ENCODE measurements at regions not wholly inside any gene's neighbourhood (a gene's known extent, or its start where the extent isn't known, plus 50 kb on each side); places are given as distances from the start of the nearest gene placed in this dataset.

DNA sequence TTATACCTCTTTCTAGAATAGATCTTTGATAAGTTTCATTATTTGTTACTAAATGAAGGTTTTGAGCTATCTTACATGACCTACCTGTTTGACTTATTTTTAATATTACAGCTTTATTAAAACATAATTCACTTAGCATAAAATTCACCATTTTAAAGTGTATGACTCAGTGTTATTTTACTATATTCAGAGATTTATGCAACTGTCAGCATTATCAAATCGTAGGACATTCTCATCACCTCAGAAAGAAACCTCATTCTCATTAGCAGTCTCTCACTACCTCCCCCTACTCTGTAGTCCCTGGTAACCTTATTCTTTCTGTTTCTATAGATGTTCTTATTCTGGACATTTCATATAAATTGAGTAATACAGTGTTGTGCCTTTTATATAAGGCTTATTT, 207.9 kb upstream of the FOXP2 start:
- Histone ChIP-seq H3K9me2 (no peaks in the 10 kb centered on the region), H3K4me2 (no peak overlapping the region), H2AFZ (ENCODE audit: low read depth) (no peak overlapping the region), H3F3A (replicated peaks; ENCODE audit: insufficient read depth) (no peaks in the 10 kb centered on the region), H3K79me2 (ENCODE audit: insufficient read depth) (no peaks in the 10 kb centered on the region), H3K9me3 (no peaks in the 10 kb centered on the region), H3K4me1 (ENCODE audit: control insufficient read depth in 1 of 2, insufficient read depth in 2 of 2, low read depth in 1 of 2, low read length in 1 of 2) (no peaks in the 10 kb centered on the region), H3K27ac (ENCODE audit: low read depth in 2 of 2, low read length in 1 of 2) (no peak overlapping the region), H3K36me3 (replicated peaks in 1 of 2; ENCODE audit: control insufficient read depth in 1 of 2, insufficient read depth in 2 of 2, low read length in 1 of 2) (no peaks in the 10 kb centered on the region), H3K9ac (no peak overlapping the region), H4K20me1 (ENCODE audit: insufficient read depth) (no peaks in the 10 kb centered on the region), H3K4me3 (ENCODE audit: low read depth in 2 of 2, low read length in 1 of 2) (no peak overlapping the region), H3K27me3 (ENCODE audit: insufficient read depth) (peaks cover 10% of the 10 kb centered on the region; the same call in 1 of the 2 replicates)
- no peak for DNase-seq
- ChIA-PET CTCF (interaction anchor here (0.6 kb wide), 1 partner anchor 12 kb away, joined by 3 read pairs; no protein-coding TSS in a partner anchor), POLR2A (no interaction called here)
- TF ChIP-seq MEF2A (IDR thresholded peaks at IDR 0.05; ENCODE audit: borderline replicate concordance, low read depth) (no peak), TAF1 (IDR thresholded peaks at IDR 0.05; ENCODE audit: borderline replicate concordance, low read depth, low read length) (no peak), FOSL2 (IDR thresholded peaks at IDR 0.05; ENCODE audit: borderline replicate concordance, low read depth) (no peak), NFIC (IDR thresholded peaks at IDR 0.05; ENCODE audit: borderline replicate concordance) (no peak), POLR2AphosphoS5 (IDR thresholded peaks at IDR 0.05; ENCODE audit: low read depth, low read length) (no peak), RCOR1 (IDR thresholded peaks at IDR 0.05; ENCODE audit: low read length) (no peak), TEAD4 (IDR thresholded peaks at IDR 0.05; ENCODE audit: borderline replicate concordance, insufficient read depth) (no peak), EP300 (IDR thresholded peaks at IDR 0.05; ENCODE audit: borderline replicate concordance in 1 of 2, low read depth in 1 of 2, low read length in 1 of 2) (no peak), GABPA (IDR thresholded peaks at IDR 0.05; ENCODE audit: low read depth) (no peak), SMC3 (IDR thresholded peaks at IDR 0.05; ENCODE audit: low read depth, low read length) (no peak), FOXM1 (IDR thresholded peaks at IDR 0.05; ENCODE audit: low read depth) (no peak), NRF1 (IDR thresholded peaks at IDR 0.05; ENCODE audit: low read depth, low read length) (no peak), GATA2 (CRISPR knock-in tag; IDR thresholded peaks at IDR 0.05) (no peak), RFX5 (IDR thresholded peaks at IDR 0.05; ENCODE audit: low read length) (no peak), JUND (IDR thresholded peaks at IDR 0.05) (no peak)
- TF ChIP-seq, protein P1, sequence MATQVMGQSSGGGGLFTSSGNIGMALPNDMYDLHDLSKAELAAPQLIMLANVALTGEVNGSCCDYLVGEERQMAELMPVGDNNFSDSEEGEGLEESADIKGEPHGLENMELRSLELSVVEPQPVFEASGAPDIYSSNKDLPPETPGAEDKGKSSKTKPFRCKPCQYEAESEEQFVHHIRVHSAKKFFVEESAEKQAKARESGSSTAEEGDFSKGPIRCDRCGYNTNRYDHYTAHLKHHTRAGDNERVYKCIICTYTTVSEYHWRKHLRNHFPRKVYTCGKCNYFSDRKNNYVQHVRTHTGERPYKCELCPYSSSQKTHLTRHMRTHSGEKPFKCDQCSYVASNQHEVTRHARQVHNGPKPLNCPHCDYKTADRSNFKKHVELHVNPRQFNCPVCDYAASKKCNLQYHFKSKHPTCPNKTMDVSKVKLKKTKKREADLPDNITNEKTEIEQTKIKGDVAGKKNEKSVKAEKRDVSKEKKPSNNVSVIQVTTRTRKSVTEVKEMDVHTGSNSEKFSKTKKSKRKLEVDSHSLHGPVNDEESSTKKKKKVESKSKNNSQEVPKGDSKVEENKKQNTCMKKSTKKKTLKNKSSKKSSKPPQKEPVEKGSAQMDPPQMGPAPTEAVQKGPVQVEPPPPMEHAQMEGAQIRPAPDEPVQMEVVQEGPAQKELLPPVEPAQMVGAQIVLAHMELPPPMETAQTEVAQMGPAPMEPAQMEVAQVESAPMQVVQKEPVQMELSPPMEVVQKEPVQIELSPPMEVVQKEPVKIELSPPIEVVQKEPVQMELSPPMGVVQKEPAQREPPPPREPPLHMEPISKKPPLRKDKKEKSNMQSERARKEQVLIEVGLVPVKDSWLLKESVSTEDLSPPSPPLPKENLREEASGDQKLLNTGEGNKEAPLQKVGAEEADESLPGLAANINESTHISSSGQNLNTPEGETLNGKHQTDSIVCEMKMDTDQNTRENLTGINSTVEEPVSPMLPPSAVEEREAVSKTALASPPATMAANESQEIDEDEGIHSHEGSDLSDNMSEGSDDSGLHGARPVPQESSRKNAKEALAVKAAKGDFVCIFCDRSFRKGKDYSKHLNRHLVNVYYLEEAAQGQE (IDR thresholded peaks at IDR 0.05; ENCODE audit: low read depth, low read length), result no peak
- TF ChIP-seq, protein P2, sequence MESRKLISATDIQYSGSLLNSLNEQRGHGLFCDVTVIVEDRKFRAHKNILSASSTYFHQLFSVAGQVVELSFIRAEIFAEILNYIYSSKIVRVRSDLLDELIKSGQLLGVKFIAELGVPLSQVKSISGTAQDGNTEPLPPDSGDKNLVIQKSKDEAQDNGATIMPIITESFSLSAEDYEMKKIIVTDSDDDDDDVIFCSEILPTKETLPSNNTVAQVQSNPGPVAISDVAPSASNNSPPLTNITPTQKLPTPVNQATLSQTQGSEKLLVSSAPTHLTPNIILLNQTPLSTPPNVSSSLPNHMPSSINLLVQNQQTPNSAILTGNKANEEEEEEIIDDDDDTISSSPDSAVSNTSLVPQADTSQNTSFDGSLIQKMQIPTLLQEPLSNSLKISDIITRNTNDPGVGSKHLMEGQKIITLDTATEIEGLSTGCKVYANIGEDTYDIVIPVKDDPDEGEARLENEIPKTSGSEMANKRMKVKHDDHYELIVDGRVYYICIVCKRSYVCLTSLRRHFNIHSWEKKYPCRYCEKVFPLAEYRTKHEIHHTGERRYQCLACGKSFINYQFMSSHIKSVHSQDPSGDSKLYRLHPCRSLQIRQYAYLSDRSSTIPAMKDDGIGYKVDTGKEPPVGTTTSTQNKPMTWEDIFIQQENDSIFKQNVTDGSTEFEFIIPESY (IDR thresholded peaks at IDR 0.05; ENCODE audit: borderline replicate concordance, low read depth), result no peak
- TF ChIP-seq, protein P3, sequence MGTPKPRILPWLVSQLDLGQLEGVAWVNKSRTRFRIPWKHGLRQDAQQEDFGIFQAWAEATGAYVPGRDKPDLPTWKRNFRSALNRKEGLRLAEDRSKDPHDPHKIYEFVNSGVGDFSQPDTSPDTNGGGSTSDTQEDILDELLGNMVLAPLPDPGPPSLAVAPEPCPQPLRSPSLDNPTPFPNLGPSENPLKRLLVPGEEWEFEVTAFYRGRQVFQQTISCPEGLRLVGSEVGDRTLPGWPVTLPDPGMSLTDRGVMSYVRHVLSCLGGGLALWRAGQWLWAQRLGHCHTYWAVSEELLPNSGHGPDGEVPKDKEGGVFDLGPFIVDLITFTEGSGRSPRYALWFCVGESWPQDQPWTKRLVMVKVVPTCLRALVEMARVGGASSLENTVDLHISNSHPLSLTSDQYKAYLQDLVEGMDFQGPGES (IDR thresholded peaks at IDR 0.05; ENCODE audit: low read depth, low read length), result no peak
- TF ChIP-seq, protein P4, sequence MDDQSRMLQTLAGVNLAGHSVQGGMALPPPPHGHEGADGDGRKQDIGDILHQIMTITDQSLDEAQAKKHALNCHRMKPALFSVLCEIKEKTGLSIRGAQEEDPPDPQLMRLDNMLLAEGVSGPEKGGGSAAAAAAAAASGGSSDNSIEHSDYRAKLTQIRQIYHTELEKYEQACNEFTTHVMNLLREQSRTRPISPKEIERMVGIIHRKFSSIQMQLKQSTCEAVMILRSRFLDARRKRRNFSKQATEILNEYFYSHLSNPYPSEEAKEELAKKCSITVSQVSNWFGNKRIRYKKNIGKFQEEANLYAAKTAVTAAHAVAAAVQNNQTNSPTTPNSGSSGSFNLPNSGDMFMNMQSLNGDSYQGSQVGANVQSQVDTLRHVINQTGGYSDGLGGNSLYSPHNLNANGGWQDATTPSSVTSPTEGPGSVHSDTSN (IDR thresholded peaks at IDR 0.05), result no peak
- TF ChIP-seq, protein P5, sequence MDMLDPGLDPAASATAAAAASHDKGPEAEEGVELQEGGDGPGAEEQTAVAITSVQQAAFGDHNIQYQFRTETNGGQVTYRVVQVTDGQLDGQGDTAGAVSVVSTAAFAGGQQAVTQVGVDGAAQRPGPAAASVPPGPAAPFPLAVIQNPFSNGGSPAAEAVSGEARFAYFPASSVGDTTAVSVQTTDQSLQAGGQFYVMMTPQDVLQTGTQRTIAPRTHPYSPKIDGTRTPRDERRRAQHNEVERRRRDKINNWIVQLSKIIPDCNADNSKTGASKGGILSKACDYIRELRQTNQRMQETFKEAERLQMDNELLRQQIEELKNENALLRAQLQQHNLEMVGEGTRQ (IDR thresholded peaks at IDR 0.05; ENCODE audit: borderline replicate concordance, low read depth, low read length), result no peak
- 3% methylated on average over 1 of the region's 1 CpG for WGBS (ENCODE audit: low lambda C conversion rate)

All from SK-N-SH (cell line).